ENCODE measurements at regions not wholly inside any gene's neighbourhood (a gene's known extent, or its start where the extent isn't known, plus 50 kb on each side); places are given as distances from the start of the nearest gene placed in this dataset.

- FAIRE-seq (no peak), DNase-seq (ENCODE audit: low read depth, low spot score) (no peak)
- Histone ChIP-seq H3K4me2 (ENCODE audit: control insufficient read depth, extremely low read depth, insufficient read depth, low read depth, low read length) (no peak overlapping the region), H2AFZ (ENCODE audit: control insufficient read depth, low read length) (no peak overlapping the region), H3K4me1 (ENCODE audit: control insufficient read depth, extremely low read depth, insufficient read depth, low read length) (no peaks in the 10 kb centered on the region), H3K4me3 (ENCODE audit: control insufficient read depth in 2 of 3, extremely low read depth in 1 of 3, insufficient read depth in 2 of 3, low read depth in 1 of 3, low read length in 3 of 3) (no peak overlapping the region), H4K20me1 (ENCODE audit: control insufficient read depth, extremely low read depth, insufficient read depth, low read length) (no peaks in the 10 kb centered on the region), H3K27me3 (ENCODE audit: control insufficient read depth, extremely low read depth, insufficient read depth, low read length) (no peaks in the 10 kb centered on the region), H3K9ac (ENCODE audit: control insufficient read depth, extremely low read depth, insufficient read depth, low read length) (no peak overlapping the region), H3K27ac (ENCODE audit: control insufficient read depth, insufficient read depth, low read length) (no peak overlapping the region), H3K79me2 (ENCODE audit: control insufficient read depth, insufficient read depth, low read length) (no peaks in the 10 kb centered on the region), H3K36me3 (ENCODE audit: control insufficient read depth in 2 of 2, extremely low read depth in 1 of 2, insufficient read depth in 2 of 2, low read length in 2 of 2) (no peaks in the 10 kb centered on the region), H3K9me1 (ENCODE audit: control insufficient read depth, extremely low read depth, insufficient read depth, low read length) (no peaks in the 10 kb centered on the region), H3K9me3 (ENCODE audit: control insufficient read depth, low read depth, low read length) (peaks cover 3% of the 10 kb centered on the region)
- TF ChIP-seq EZH2 (IDR thresholded peaks at IDR 0.05; ENCODE audit: low read length) (no peak), CTCF (optimal IDR thresholded peaks at IDR 0.05 in 1 of 3, IDR thresholded peaks at IDR 0.05 in 1 of 3, conservative IDR thresholded peaks at IDR 0.05 in 1 of 3; ENCODE audit: extremely low read depth in 1 of 3, insufficient read depth in 2 of 3, low read length in 3 of 3) (no peak)
- dilution Hi-C loops (cut with MboI; ENCODE audit: extremely low pct_ligation_motif_present, low sequenced_read_pairs) = no loop called here
Observed at GRCh38 chr21:28602546-28602945, 390.1 kb downstream of the LTN1 start.

GRCh38 chr21:28598214-28598613 is 394.5 kb downstream of the LTN1 start:
- dilution Hi-C loops (cut with MboI; ENCODE audit: extremely low pct_ligation_motif_present, low sequenced_read_pairs) = no loop called here
- DNase-seq (ENCODE audit: low read depth, low spot score) (no peak), FAIRE-seq (no peak)
- H3K9me3 ChIP-seq (ENCODE audit: control insufficient read depth, low read depth, low read length) = peaks cover 3% of the 10 kb centered on the region
- H3K9me1 ChIP-seq (ENCODE audit: control insufficient read depth, extremely low read depth, insufficient read depth, low read length) = no peaks in the 10 kb centered on the region
- no peaks in the 10 kb centered on the region for H3K4me1 ChIP-seq (ENCODE audit: control insufficient read depth, extremely low read depth, insufficient read depth, low read length)
- H3K79me2 ChIP-seq (ENCODE audit: control insufficient read depth, insufficient read depth, low read length) = no peaks in the 10 kb centered on the region
- H4K20me1 ChIP-seq (ENCODE audit: control insufficient read depth, extremely low read depth, insufficient read depth, low read length) = no peaks in the 10 kb centered on the region
- no peak overlapping the region for H2AFZ ChIP-seq (ENCODE audit: control insufficient read depth, low read length)
- H3K36me3 ChIP-seq (ENCODE audit: control insufficient read depth in 2 of 2, extremely low read depth in 1 of 2, insufficient read depth in 2 of 2, low read length in 2 of 2) = no peaks in the 10 kb centered on the region
- TF ChIP-seq EZH2 (IDR thresholded peaks at IDR 0.05; ENCODE audit: low read length) (no peak), CTCF (optimal IDR thresholded peaks at IDR 0.05 in 1 of 3, IDR thresholded peaks at IDR 0.05 in 1 of 3, conservative IDR thresholded peaks at IDR 0.05 in 1 of 3; ENCODE audit: extremely low read depth in 1 of 3, insufficient read depth in 2 of 3, low read length in 3 of 3) (no peak)
- no peak overlapping the region for H3K9ac ChIP-seq (ENCODE audit: control insufficient read depth, extremely low read depth, insufficient read depth, low read length)
- no peak overlapping the region for H3K4me3 ChIP-seq (ENCODE audit: control insufficient read depth in 2 of 3, extremely low read depth in 1 of 3, insufficient read depth in 2 of 3, low read depth in 1 of 3, low read length in 3 of 3)
- no peak overlapping the region for H3K27ac ChIP-seq (ENCODE audit: control insufficient read depth, insufficient read depth, low read length)
- H3K4me2 ChIP-seq (ENCODE audit: control insufficient read depth, extremely low read depth, insufficient read depth, low read depth, low read length) = no peak overlapping the region
- no peaks in the 10 kb centered on the region for H3K27me3 ChIP-seq (ENCODE audit: control insufficient read depth, extremely low read depth, insufficient read depth, low read length)
